Fibroblast of lung (primary cell): ENCODE measurements at regions not wholly inside any gene's neighbourhood (a gene's known extent, or its start where the extent isn't known, plus 50 kb on each side); places are given as distances from the start of the nearest gene placed in this dataset.

Experiments used
- DNase-seq, 2 donors: peaks; one replicate each; pipeline versions ENCODE4 v3.0.0 to v3.0.0-alpha.2; 2010; ENCODE audit warnings: low read depth in 2 of 2
- H2AFZ ChIP-seq: 2 replicates; pipeline ENCODE4 v1.5.1; 2012; ENCODE audit warnings: low read length, control low read depth, inconsistent platforms
- H3K27ac ChIP-seq: 2 replicates; pipeline ENCODE4 v1.5.1; 2011; ENCODE audit warnings: low read length, control low read depth; ENCODE audit not compliant: insufficient read depth
- H3K27me3 ChIP-seq: 2 replicates; pipeline ENCODE4 v1.5.1; 2011; ENCODE audit warnings: mild to moderate bottlenecking, low read length; ENCODE audit not compliant: control insufficient read depth, insufficient read depth
- H3K36me3 ChIP-seq: 2 replicates; pipeline ENCODE4 v1.5.1; 2011; ENCODE audit warnings: low read length; ENCODE audit not compliant: control insufficient read depth, insufficient read depth
- H3K4me1 ChIP-seq: 2 replicates; pipeline ENCODE4 v1.5.1; 2011; ENCODE audit warnings: low read length; ENCODE audit not compliant: control insufficient read depth, insufficient read depth; ENCODE audit errors: extremely low read depth
- H3K4me2 ChIP-seq: 2 replicates; pipeline ENCODE4 v1.5.1; 2011; ENCODE audit warnings: low read length, control low read depth; ENCODE audit not compliant: insufficient read depth; ENCODE audit errors: extremely low read depth
- H3K4me3 ChIP-seq, 4 experiments: fragments of 200-600 bp in 1 of 4; sonication (generic) in 1 of 4; replicated peaks in 1 of 4; 2 replicates each; pipeline ENCODE4 v1.5.1; 2011 to 2016; ENCODE audit warnings: low read length in 4 of 4, low read depth in 3 of 4, mild to moderate bottlenecking in 3 of 4, control low read depth in 2 of 4, inconsistent platforms in 1 of 4, mixed read lengths in 1 of 4; ENCODE audit not compliant: insufficient read depth in 1 of 4; ENCODE audit errors: control extremely low read depth in 1 of 4
- H3K79me2 ChIP-seq: 2 replicates; pipeline ENCODE4 v1.5.1; 2012; ENCODE audit warnings: mild to moderate bottlenecking, low read length, inconsistent platforms; ENCODE audit not compliant: control insufficient read depth, insufficient read depth
- H3K9ac ChIP-seq: 2 replicates; pipeline ENCODE4 v1.5.1; 2011; ENCODE audit warnings: mild to moderate bottlenecking, low read length, control low read depth; ENCODE audit not compliant: insufficient read depth
- H3K9me3 ChIP-seq: 2 replicates; pipeline ENCODE4 v1.5.1; 2012; ENCODE audit warnings: low read depth, low read length; ENCODE audit not compliant: control insufficient read depth, insufficient read depth
- H4K20me1 ChIP-seq: 2 replicates; pipeline ENCODE4 v1.5.1; 2011; ENCODE audit warnings: low read length; ENCODE audit not compliant: control insufficient read depth, insufficient read depth; ENCODE audit errors: extremely low read depth
- CTCF ChIP-seq, 2 donors: IDR thresholded peaks in 1 of 2; conservative IDR thresholded peaks in 1 of 2; 1 replicate in 1 of 2; 2 replicates in 1 of 2; pipeline ENCODE4 v1.5.1; 2011 to 2012; ENCODE audit warnings: low read length in 2 of 2, control low read depth in 1 of 2, inconsistent platforms in 1 of 2, low read depth in 1 of 2, mild to moderate bottlenecking in 1 of 2
- EZH2 ChIP-seq: IDR thresholded peaks from 2 replicates; pipeline ENCODE4 v1.5.1; 2012; ENCODE audit warnings: low read length, control low read depth, mild to moderate bottlenecking; ENCODE audit errors: missing control alignments

DNA sequence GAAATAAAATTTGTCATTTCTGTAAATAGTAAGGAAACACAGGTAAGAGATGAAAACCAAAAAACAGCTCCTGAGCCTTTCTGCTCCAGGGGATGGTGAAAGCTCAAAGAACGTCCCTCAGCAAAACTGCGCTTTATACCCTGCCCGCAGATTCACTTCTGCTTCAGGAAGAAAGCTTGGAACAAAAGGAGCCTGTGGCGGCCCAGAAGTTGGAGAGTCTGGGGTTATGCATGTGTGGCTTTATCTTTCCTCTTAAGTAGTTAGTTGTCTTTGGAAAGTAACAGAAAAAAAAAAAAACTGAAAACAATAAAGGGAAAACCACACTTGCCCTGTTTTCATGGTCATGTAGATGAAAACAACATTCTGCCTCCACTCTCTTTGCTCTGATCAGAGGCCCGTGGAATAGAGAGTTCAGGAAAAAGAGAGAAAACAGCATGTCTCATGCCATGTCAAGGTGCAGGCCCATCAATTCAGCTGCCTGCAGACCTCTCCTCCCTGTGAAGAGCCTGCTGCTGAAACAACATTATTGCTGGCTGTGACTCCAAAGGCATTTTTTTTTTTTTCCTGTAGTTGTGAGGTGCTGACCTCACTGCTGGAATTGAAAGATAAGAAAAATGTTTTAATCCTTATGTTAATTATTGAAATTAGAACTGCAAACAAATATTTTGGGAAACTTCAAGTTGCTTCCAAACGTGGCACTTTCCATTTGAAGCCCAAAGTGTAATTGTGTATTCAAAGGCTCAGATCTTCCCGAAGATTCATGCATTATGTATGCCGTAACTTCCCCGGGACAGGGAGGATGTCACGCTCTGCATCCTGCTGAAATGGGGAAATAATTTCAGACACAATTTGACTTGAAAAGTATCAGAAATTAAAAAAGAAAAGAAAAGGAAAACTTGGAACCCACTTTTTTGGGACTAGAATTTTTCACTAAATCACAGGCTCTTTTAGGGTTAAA is 108.4 kb upstream of the ZNF385D start:
- no peak overlapping the region for H3K4me2 ChIP-seq
- H3K79me2 ChIP-seq: no peaks in the 10 kb centered on the region
- no peaks in the 10 kb centered on the region for H3K27me3 ChIP-seq
- H3K36me3 ChIP-seq: no peaks in the 10 kb centered on the region
- TF ChIP-seq CTCF (conservative IDR thresholded peaks at IDR 0.05 in 1 of 2, IDR thresholded peaks at IDR 0.05 in 1 of 2; ENCODE audit: low read depth in 1 of 2, low read length in 2 of 2) (no peak), EZH2 (no peak)
- no peaks in the 10 kb centered on the region for H4K20me1 ChIP-seq
- no peak overlapping the region for H3K9ac ChIP-seq
- H2AFZ ChIP-seq: no peak overlapping the region
- no peak overlapping the region for H3K4me3 ChIP-seq
- DNase-seq: no peak
- no peak overlapping the region for H3K27ac ChIP-seq
- H3K9me3 ChIP-seq: no peaks in the 10 kb centered on the region
- no peaks in the 10 kb centered on the region for H3K4me1 ChIP-seq

- Histone ChIP-seq H3K79me2 (no peaks in the 10 kb centered on the region), H3K4me1 (no peaks in the 10 kb centered on the region), H3K27me3 (no peaks in the 10 kb centered on the region), H3K4me3 (no peak overlapping the region), H3K4me2 (no peak overlapping the region), H3K36me3 (no peaks in the 10 kb centered on the region), H3K9ac (no peak overlapping the region), H3K9me3 (no peaks in the 10 kb centered on the region), H4K20me1 (no peaks in the 10 kb centered on the region), H3K27ac (no peak overlapping the region), H2AFZ (no peak overlapping the region)
- DNase-seq: no peak
- TF ChIP-seq EZH2 (no peak), CTCF (conservative IDR thresholded peaks at IDR 0.05 in 1 of 2, IDR thresholded peaks at IDR 0.05 in 1 of 2; ENCODE audit: low read depth in 1 of 2, low read length in 2 of 2) (no peak)
Measured at GRCh38 chr3:21860082-21860475, 109.1 kb upstream of the ZNF385D start.

- Histone ChIP-seq H3K79me2 (no peaks in the 10 kb centered on the region), H3K4me3 (no peak overlapping the region), H3K4me2 (no peak overlapping the region)
Measured at GRCh38 chr3:21860657-21861056, 109.6 kb upstream of the ZNF385D start.

More at GRCh38 chr3:21860657-21861056, 109.6 kb upstream of the ZNF385D start:
- Histone ChIP-seq H3K9ac (no peak overlapping the region), H2AFZ (no peak overlapping the region), H3K27ac (no peak overlapping the region), H3K4me1 (no peaks in the 10 kb centered on the region), H4K20me1 (no peaks in the 10 kb centered on the region), H3K27me3 (no peaks in the 10 kb centered on the region), H3K9me3 (no peaks in the 10 kb centered on the region), H3K36me3 (no peaks in the 10 kb centered on the region)
- DNase-seq: no peak
- TF ChIP-seq CTCF (conservative IDR thresholded peaks at IDR 0.05 in 1 of 2, IDR thresholded peaks at IDR 0.05 in 1 of 2; ENCODE audit: low read depth in 1 of 2, low read length in 2 of 2) (no peak), EZH2 (no peak)
